ENCODE measurements at regions not wholly inside any gene's neighbourhood (a gene's known extent, or its start where the extent isn't known, plus 50 kb on each side); places are given as distances from the start of the nearest gene placed in this dataset.

GRCh38 chr11:69425895-69426544 is 55.4 kb upstream of the LINC01488 start:
- TF ChIP-seq POLR2A (IDR thresholded peaks at IDR 0.05; ENCODE audit: low read length), result no peak
- TF ChIP-seq GATA1 (IDR thresholded peaks at IDR 0.05; ENCODE audit: low read depth, low read length), result no peak
